Erythroblast (primary cell): ENCODE measurements at regions not wholly inside any gene's neighbourhood (a gene's known extent, or its start where the extent isn't known, plus 50 kb on each side); places are given as distances from the start of the nearest gene placed in this dataset.

Source experiments
- GATA1 ChIP-seq: IDR thresholded peaks from 2 replicates; pipeline ENCODE4 v1.6.1; 2011; ENCODE audit warnings: low read depth, mild to moderate bottlenecking, control low read depth, low read length, moderate library complexity
- POLR2A ChIP-seq: IDR thresholded peaks from 2 replicates; pipeline ENCODE4 v1.6.1; 2011; ENCODE audit warnings: mild to moderate bottlenecking, low read length

- no peak for TF ChIP-seq POLR2A
- no peak for TF ChIP-seq GATA1
These were observed 1013.1 kb downstream of the TYW1 start for GRCh38 chr7:68009716-68010115.
